Neuronal stem cell (in vitro differentiated cells): ENCODE measurements at regions not wholly inside any gene's neighbourhood (a gene's known extent, or its start where the extent isn't known, plus 50 kb on each side); places are given as distances from the start of the nearest gene placed in this dataset.

ENCODE experiments used
- DNase-seq: peaks from one replicate; pipeline ENCODE4 v3.0.0-alpha.2; 2013; ENCODE audit warnings: low spot score
- H2AFZ ChIP-seq: one replicate; pipeline ENCODE4 v1.6.1; 2013; ENCODE audit warnings: mild to moderate bottlenecking, low read length, inconsistent platforms
- H2AK5ac ChIP-seq: 2 replicates; pipeline ENCODE4 v1.6.1; 2013; ENCODE audit warnings: low read depth, mild to moderate bottlenecking, inconsistent platforms, low read length, moderate library complexity, mixed read lengths
- H2BK120ac ChIP-seq: 2 replicates; pipeline ENCODE4 v1.6.1; 2013; ENCODE audit warnings: low read depth, mild to moderate bottlenecking, inconsistent platforms, low read length, moderate library complexity, mixed read lengths
- H2BK12ac ChIP-seq: one replicate; pipeline ENCODE4 v1.6.1; 2013; ENCODE audit warnings: low read length, inconsistent platforms
- H2BK15ac ChIP-seq: 2 replicates; pipeline ENCODE4 v1.6.1; 2013; ENCODE audit warnings: mild to moderate bottlenecking, low read length, inconsistent platforms, mixed read lengths
- H2BK5ac ChIP-seq: one replicate; pipeline ENCODE4 v1.6.1; 2013; ENCODE audit warnings: inconsistent platforms, mild to moderate bottlenecking, low read length, moderate library complexity
- H3K14ac ChIP-seq: one replicate; pipeline ENCODE4 v1.6.1; 2013; ENCODE audit warnings: low read length, inconsistent platforms
- H3K18ac ChIP-seq: 2 replicates; pipeline ENCODE4 v1.6.1; 2013; ENCODE audit warnings: low read length, inconsistent platforms
- H3K23ac ChIP-seq: 2 replicates; pipeline ENCODE4 v1.6.1; 2013; ENCODE audit warnings: low read depth, mild to moderate bottlenecking, mixed read lengths, low read length, inconsistent platforms; ENCODE audit not compliant: poor library complexity
- H3K27ac ChIP-seq: replicated peaks from 3 replicates; pipeline ENCODE4 v1.5.1; 2013; ENCODE audit warnings: low read length, inconsistent platforms
- H3K27me3 ChIP-seq, 3 experiments: 2 replicates each; pipeline ENCODE4 v1.6.1; 2013; ENCODE audit warnings: low read length in 3 of 3, mild to moderate bottlenecking in 2 of 3, inconsistent platforms in 1 of 3, low read depth in 1 of 3, mixed read lengths in 1 of 3, moderate library complexity in 1 of 3; ENCODE audit not compliant: control insufficient read depth in 3 of 3, insufficient read depth in 3 of 3
- H3K36me3 ChIP-seq, 2 donors: replicated peaks in 1 of 2; 2 replicates each; pipeline ENCODE4 v1.6.1; 2013; ENCODE audit warnings: low read length in 2 of 2; ENCODE audit not compliant: control insufficient read depth in 2 of 2, insufficient read depth in 2 of 2
- H3K4ac ChIP-seq: 2 replicates; pipeline ENCODE4 v1.6.1; 2013; ENCODE audit warnings: inconsistent platforms, mild to moderate bottlenecking, low read length, moderate library complexity
- H3K4me1 ChIP-seq, 2 donors: 1 replicate in 1 of 2; 2 replicates in 1 of 2; pipeline ENCODE4 v1.6.1; 2013; ENCODE audit warnings: low read length in 2 of 2, low read depth in 1 of 2; ENCODE audit not compliant: control insufficient read depth in 2 of 2, insufficient read depth in 1 of 2
- H3K4me2 ChIP-seq: one replicate; pipeline ENCODE4 v1.6.1; 2013; ENCODE audit warnings: mild to moderate bottlenecking, low read length, inconsistent platforms; ENCODE audit not compliant: insufficient read depth, poor library complexity, severe bottlenecking
- H3K4me3 ChIP-seq, 2 donors: 2 replicates each; pipeline ENCODE4 v1.5.1; 2013; ENCODE audit warnings: low read length in 2 of 2, mild to moderate bottlenecking in 2 of 2, inconsistent platforms in 1 of 2, moderate library complexity in 1 of 2
- H3K79me1 ChIP-seq: one replicate; pipeline ENCODE4 v1.6.1; 2013; ENCODE audit warnings: low read depth, mild to moderate bottlenecking, inconsistent platforms, low read length, moderate library complexity
- H3K9ac ChIP-seq: one replicate; pipeline ENCODE4 v1.6.1; 2013; ENCODE audit warnings: mild to moderate bottlenecking, low read depth, low read length, inconsistent platforms; ENCODE audit not compliant: poor library complexity
- H3K9me3 ChIP-seq, 2 donors: replicated peaks in 1 of 2; 2 replicates each; pipeline versions ENCODE3 to v1.6.1; 2013; ENCODE audit warnings: low read length in 2 of 2, mild to moderate bottlenecking in 2 of 2, inconsistent platforms in 1 of 2, low read depth in 1 of 2, mixed read lengths in 1 of 2, moderate library complexity in 1 of 2; ENCODE audit not compliant: control insufficient read depth in 2 of 2, insufficient read depth in 1 of 2
- H4K8ac ChIP-seq: one replicate; pipeline ENCODE4 v1.6.1; 2013; ENCODE audit warnings: low read depth, mild to moderate bottlenecking, inconsistent platforms, low read length, moderate library complexity
- H4K91ac ChIP-seq: one replicate; pipeline ENCODE4 v1.6.1; 2013; ENCODE audit warnings: low read length, low read depth, mild to moderate bottlenecking, inconsistent platforms; ENCODE audit not compliant: poor library complexity
- WGBS, 2 donors: extraction: QIAGEN DNeasy Blood & Tissue Kit; methylation state at CpG; one replicate each; pipeline ENCODE4 v1.1.7; 2013; ENCODE audit warnings: missing lambda C conversion rate in 2 of 2, mixed read lengths in 1 of 2; ENCODE audit not compliant: insufficient read length in 2 of 2, insufficient replicate concordance in 1 of 2; ENCODE audit errors: extremely low coverage in 2 of 2; 5-methylcytosine and 5-hydroxymethylcytosine counted together

GRCh38 chr6:44575644-44576043 lies 188.1 kb downstream of the CDC5L start:
- H3K27ac ChIP-seq: no peak overlapping the region
- no peak for DNase-seq
- no peak overlapping the region for H3K23ac ChIP-seq
- no peak overlapping the region for H2BK15ac ChIP-seq
- H3K36me3 ChIP-seq: no peaks in the 10 kb centered on the region
- H2BK120ac ChIP-seq: no peak overlapping the region
- no peak overlapping the region for H3K4ac ChIP-seq
- no peaks in the 10 kb centered on the region for H3K79me1 ChIP-seq
- H3K14ac ChIP-seq: no peak overlapping the region
- H2BK5ac ChIP-seq: no peak overlapping the region
- H3K18ac ChIP-seq: no peak overlapping the region
- H2AFZ ChIP-seq: no peak overlapping the region
- no peak overlapping the region for H3K4me2 ChIP-seq
- no peaks in the 10 kb centered on the region for H3K27me3 ChIP-seq
- H2AK5ac ChIP-seq: no peak overlapping the region
- no peak overlapping the region for H3K4me3 ChIP-seq
- no peak overlapping the region for H4K91ac ChIP-seq
- no peak overlapping the region for H2BK12ac ChIP-seq
- no peak overlapping the region for H4K8ac ChIP-seq
- peaks cover 0 to 4% of the 10 kb centered on the region in 2 donors for H3K4me1 ChIP-seq
- H3K9me3 ChIP-seq: no peaks in the 10 kb centered on the region
- H3K9ac ChIP-seq: no peak overlapping the region

- Histone ChIP-seq H3K9me3 (no peaks in the 10 kb centered on the region), H3K9ac (no peak overlapping the region), H4K91ac (no peak overlapping the region), H3K4me2 (no peak overlapping the region), H3K27ac (no peak overlapping the region), H2BK15ac (no peak overlapping the region), H3K36me3 (no peaks in the 10 kb centered on the region), H3K23ac (no peak overlapping the region), H2BK12ac (no peak overlapping the region), H3K4me3 (no peak overlapping the region), H2BK5ac (no peak overlapping the region), H2BK120ac (no peak overlapping the region), H3K27me3 (no peaks in the 10 kb centered on the region), H3K79me1 (no peaks in the 10 kb centered on the region), H2AFZ (no peak overlapping the region), H2AK5ac (no peak overlapping the region), H3K14ac (no peak overlapping the region), H3K4ac (no peak overlapping the region), H4K8ac (no peak overlapping the region), H3K18ac (no peak overlapping the region), H3K4me1 (peaks cover 0 to 4% of the 10 kb centered on the region in 2 donors)
- DNase-seq: no peak
- no CpG with 5 or more reads among the region's 1 CpG for WGBS, 2 donors
Measured at GRCh38 chr6:44576132-44576631, 188.7 kb downstream of the CDC5L start.

GRCh38 chr6:44580901-44581300 lies 193.4 kb downstream of the CDC5L start:
- no CpG with 5 or more reads among the region's 5 CpGs for WGBS, 2 donors
- H3K9me3 ChIP-seq: peaks cover 5 to 12% of the 10 kb centered on the region in 2 donors

GRCh38 chr6:44582930-44583329 lies 195.4 kb downstream of the CDC5L start:
- Histone ChIP-seq H2BK5ac (no peak overlapping the region), H4K91ac (no peak overlapping the region), H2AFZ (no peak overlapping the region), H3K4ac (no peak overlapping the region), H3K27me3 (no peaks in the 10 kb centered on the region), H3K23ac (no peak overlapping the region), H2AK5ac (no peak overlapping the region), H4K8ac (no peak overlapping the region), H3K9me3 (peaks cover 5 to 12% of the 10 kb centered on the region in 2 donors), H2BK15ac (no peak overlapping the region), H2BK120ac (no peak overlapping the region), H3K4me1 (peaks cover 0 to 4% of the 10 kb centered on the region in 2 donors), H3K36me3 (no peaks in the 10 kb centered on the region), H3K4me2 (no peak overlapping the region), H3K9ac (no peak overlapping the region), H3K18ac (no peak overlapping the region), H3K4me3 (no peak overlapping the region), H3K14ac (no peak overlapping the region), H3K27ac (no peak overlapping the region), H2BK12ac (no peak overlapping the region), H3K79me1 (no peaks in the 10 kb centered on the region)
- WGBS, 2 donors: no CpG with 5 or more reads among the region's 1 CpG
- DNase-seq: no peak

More at GRCh38 chr6:44580901-44581300, 193.4 kb downstream of the CDC5L start:
- no peak overlapping the region for H3K4ac ChIP-seq
- H3K4me2 ChIP-seq: no peak overlapping the region
- no peak for DNase-seq
- no peaks in the 10 kb centered on the region for H3K79me1 ChIP-seq
- H2BK5ac ChIP-seq: no peak overlapping the region
- no peak overlapping the region for H4K91ac ChIP-seq
- H2AK5ac ChIP-seq: no peak overlapping the region
- no peaks in the 10 kb centered on the region for H3K27me3 ChIP-seq
- H2BK15ac ChIP-seq: no peak overlapping the region
- H3K9ac ChIP-seq: no peak overlapping the region
- no peak overlapping the region for H3K14ac ChIP-seq
- no peak overlapping the region for H2BK120ac ChIP-seq
- H3K4me1 ChIP-seq: peaks cover 0 to 4% of the 10 kb centered on the region in 2 donors
- no peak overlapping the region for H3K27ac ChIP-seq
- H2BK12ac ChIP-seq: no peak overlapping the region
- no peaks in the 10 kb centered on the region for H3K36me3 ChIP-seq
- H3K4me3 ChIP-seq: no peak overlapping the region
- no peak overlapping the region for H3K18ac ChIP-seq
- H4K8ac ChIP-seq: no peak overlapping the region
- H3K23ac ChIP-seq: no peak overlapping the region
- peak overlapping the region; percentile 7 for H2AFZ ChIP-seq
